WERI-Rb-1 (cell line): ENCODE measurements at regions not wholly inside any gene's neighbourhood (a gene's known extent, or its start where the extent isn't known, plus 50 kb on each side); places are given as distances from the start of the nearest gene placed in this dataset.

Source experiments
- DNase-seq: peaks from one replicate; pipeline ENCODE4 v3.0.0-alpha.2; 2020
- H3K27ac ChIP-seq: fragments of 250-450 bp; sonication (Bioruptor Pico); 2 replicates; pipeline ENCODE4 v1.5.1; 2020; ENCODE audit warnings: mild to moderate bottlenecking, moderate library complexity
- H3K27me3 ChIP-seq: fragments of 250-450 bp; sonication (Bioruptor Pico); 2 replicates; pipeline ENCODE4 v1.5.1; 2021; ENCODE audit warnings: mild to moderate bottlenecking, low read depth, moderate library complexity; ENCODE audit not compliant: insufficient read depth, severe bottlenecking
- H3K36me3 ChIP-seq: fragments of 250-450 bp; sonication (Bioruptor Pico); 2 replicates; pipeline ENCODE4 v1.5.1; 2020; ENCODE audit warnings: mild to moderate bottlenecking, moderate library complexity
- H3K4me3 ChIP-seq: 2 replicates; pipeline ENCODE4 v1.5.1; 2011; ENCODE audit warnings: low read depth, mild to moderate bottlenecking, control low read depth, low read length
- H3K9me3 ChIP-seq: fragments of 250-450 bp; sonication (Bioruptor Pico); 2 replicates; pipeline ENCODE4 v1.5.1; 2021; ENCODE audit warnings: mild to moderate bottlenecking, moderate library complexity; ENCODE audit not compliant: severe bottlenecking
- TF ChIP-seq, protein P1 (sequence below): IDR thresholded peaks from 2 replicates; pipeline ENCODE4 v1.5.1; 2011; ENCODE audit warnings: low read depth, mild to moderate bottlenecking, control low read depth, inconsistent platforms, low read length

DNA sequence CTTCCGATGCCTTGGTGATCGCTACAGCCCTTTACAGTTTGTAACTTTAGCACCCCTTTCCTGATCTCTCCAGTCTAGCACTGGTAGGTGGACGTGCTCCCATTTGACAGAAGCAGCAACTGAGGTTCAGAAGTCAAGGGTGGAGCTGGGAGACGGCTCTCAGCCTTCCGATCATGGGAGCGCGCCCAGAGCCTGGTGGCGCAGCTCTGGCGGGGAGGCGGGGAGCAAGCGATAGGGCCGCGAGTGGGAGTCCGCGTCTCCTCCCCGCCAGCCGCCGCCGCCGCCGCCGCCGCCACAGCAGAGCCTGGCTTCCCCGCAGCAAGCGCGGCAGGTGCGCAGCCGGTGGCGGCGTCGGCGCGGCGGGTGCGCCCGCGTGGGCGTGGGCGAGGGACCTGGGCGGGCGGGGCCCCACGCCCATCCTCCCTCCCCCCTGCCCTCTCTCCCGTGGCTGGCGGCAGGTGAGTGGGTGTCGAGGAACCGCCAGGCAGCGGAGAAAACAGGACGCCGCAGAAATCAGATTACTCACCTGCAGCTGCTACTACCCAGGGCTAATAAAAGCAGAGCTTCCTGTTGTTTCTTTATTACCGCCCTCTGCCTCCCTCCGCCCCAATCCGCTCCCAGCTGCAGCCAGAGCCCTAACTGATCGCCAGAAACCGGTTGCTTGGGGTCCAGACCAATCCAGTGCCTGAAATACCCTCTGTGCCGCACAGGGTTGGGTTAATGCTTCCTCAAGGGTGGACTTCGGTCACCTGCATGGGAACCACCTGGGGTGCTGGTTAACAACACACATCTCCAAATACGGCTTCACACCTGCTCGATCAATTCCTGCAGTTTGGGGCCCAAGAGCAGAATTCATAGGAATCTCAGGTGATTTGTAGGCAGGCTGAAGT, 60.2 kb upstream of the ID3 start:
- Histone ChIP-seq H3K9me3 (no peaks in the 10 kb centered on the region), H3K27ac (no peak overlapping the region), H3K4me3 (no peak overlapping the region), H3K36me3 (no peaks in the 10 kb centered on the region), H3K27me3 (no peaks in the 10 kb centered on the region)
- TF ChIP-seq, protein P1, sequence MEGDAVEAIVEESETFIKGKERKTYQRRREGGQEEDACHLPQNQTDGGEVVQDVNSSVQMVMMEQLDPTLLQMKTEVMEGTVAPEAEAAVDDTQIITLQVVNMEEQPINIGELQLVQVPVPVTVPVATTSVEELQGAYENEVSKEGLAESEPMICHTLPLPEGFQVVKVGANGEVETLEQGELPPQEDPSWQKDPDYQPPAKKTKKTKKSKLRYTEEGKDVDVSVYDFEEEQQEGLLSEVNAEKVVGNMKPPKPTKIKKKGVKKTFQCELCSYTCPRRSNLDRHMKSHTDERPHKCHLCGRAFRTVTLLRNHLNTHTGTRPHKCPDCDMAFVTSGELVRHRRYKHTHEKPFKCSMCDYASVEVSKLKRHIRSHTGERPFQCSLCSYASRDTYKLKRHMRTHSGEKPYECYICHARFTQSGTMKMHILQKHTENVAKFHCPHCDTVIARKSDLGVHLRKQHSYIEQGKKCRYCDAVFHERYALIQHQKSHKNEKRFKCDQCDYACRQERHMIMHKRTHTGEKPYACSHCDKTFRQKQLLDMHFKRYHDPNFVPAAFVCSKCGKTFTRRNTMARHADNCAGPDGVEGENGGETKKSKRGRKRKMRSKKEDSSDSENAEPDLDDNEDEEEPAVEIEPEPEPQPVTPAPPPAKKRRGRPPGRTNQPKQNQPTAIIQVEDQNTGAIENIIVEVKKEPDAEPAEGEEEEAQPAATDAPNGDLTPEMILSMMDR = no peak
- no peak for DNase-seq

DNA sequence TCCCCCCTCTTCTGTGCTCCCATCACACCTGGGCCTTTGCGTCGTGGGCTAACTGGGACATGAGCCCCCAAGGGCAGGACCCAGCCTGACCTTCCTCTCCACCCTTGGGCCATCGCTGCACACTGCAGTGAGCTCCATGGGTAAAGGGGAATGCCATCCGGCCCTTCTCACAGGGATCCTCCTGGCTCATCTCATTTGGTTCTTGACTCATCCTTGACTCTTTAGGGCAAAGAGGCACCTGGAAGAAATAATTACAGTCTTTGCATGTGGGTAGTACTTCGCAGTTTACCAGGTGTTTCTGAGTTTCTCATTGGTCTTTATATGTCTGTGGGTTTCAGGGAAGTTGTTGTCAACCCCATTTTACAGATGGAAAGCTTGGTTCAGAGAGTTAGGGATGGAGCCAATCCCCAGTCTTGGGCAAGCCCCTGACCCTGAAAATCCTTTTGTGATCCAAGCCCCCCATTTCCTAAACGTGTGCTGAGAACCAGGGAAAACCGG, 59.3 kb upstream of the ID3 start:
- no peak overlapping the region for H3K4me3 ChIP-seq
- TF ChIP-seq, protein P1 = no peak
- no peak overlapping the region for H3K27ac ChIP-seq
- no peaks in the 10 kb centered on the region for H3K9me3 ChIP-seq
- no peaks in the 10 kb centered on the region for H3K27me3 ChIP-seq
- H3K36me3 ChIP-seq = no peaks in the 10 kb centered on the region
- no peak for DNase-seq

GRCh38 chr1:23617084-23617521, 57.8 kb upstream of the ID3 start:
- Histone ChIP-seq H3K36me3 (no peaks in the 10 kb centered on the region), H3K27ac (no peak overlapping the region), H3K27me3 (no peaks in the 10 kb centered on the region), H3K4me3 (no peak overlapping the region), H3K9me3 (no peaks in the 10 kb centered on the region)
- TF ChIP-seq, protein P1 = no peak
- DNase-seq = no peak

DNA sequence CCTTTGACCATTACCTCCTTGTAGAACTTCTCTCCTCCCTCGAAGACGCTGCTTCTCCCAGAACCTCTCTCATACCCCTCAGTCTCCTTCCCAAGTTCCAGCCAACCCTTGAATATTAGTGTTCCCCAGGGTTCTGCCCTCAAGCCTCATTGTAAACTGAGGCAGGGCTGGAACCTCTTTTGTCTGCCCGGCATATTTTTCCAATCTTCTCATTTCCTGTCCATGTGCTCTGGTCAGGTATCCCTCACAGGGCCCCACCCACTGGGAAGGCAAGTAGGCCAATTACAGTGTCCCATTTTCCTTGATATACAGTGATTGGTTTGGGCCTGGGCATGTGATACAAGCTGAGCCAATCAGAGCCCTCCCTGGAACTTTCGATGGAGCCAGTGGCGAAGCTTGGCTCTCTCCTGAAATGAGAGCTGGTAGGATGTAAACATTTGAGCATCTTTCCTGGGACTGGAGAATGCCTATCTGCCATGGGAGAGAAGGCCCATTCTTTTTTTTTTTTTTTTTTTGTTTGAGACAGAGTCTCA, 57.1 kb upstream of the ID3 start:
- Histone ChIP-seq H3K27ac (no peak overlapping the region), H3K36me3 (no peaks in the 10 kb centered on the region), H3K4me3 (no peak overlapping the region), H3K9me3 (no peaks in the 10 kb centered on the region), H3K27me3 (no peaks in the 10 kb centered on the region)
- TF ChIP-seq, protein P1 = no peak
- DNase-seq = no peak

DNA sequence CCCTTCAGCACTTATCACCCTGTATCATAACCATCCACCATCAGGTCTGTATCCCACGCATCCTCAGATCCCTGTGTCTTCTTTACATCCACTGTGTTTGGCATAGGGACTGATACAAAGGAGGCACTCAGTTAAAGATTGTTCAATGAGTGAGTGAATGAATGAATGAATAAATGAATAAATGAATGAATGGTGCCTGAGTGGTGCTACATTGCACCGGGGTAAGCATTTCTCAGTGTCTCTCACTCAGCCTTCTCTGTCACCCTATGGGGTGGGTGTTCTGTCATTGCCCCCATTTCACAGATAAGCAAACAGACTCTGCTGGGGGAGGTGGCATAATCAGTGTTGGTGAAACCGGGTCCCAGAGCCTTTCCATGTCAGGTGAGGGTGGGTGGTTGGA, 56.6 kb upstream of the ID3 start:
- Histone ChIP-seq H3K27me3 (no peaks in the 10 kb centered on the region), H3K4me3 (no peak overlapping the region), H3K27ac (no peak overlapping the region), H3K36me3 (no peaks in the 10 kb centered on the region), H3K9me3 (no peaks in the 10 kb centered on the region)
- DNase-seq = no peak
- TF ChIP-seq, protein P1 = no peak
